Endothelial cell of umbilical vein (primary cell): ENCODE measurements at regions not wholly inside any gene's neighbourhood (a gene's known extent, or its start where the extent isn't known, plus 50 kb on each side); places are given as distances from the start of the nearest gene placed in this dataset.

ENCODE experiments used
- BruUV-seq: library from RNA; stranded (reverse); fragments of 400-500 nt; replicated peaks from 2 replicates; lab custom pipeline; 2021; lab: Mats Ljungman, UMichigan
- CTCF ChIA-PET: fragments of 300-600, 350-600 bp; sonication (Branson Sonifier 250); formaldehyde crosslinking; loops from one replicate; lab custom pipeline; 2021; ENCODE audit warnings: antibody characterized with exemption, inconsistent platforms; lab: Charles Lee
- POLR2A ChIA-PET: fragments of 300-600, 350-600 bp; sonication (Branson Sonifier 250); formaldehyde crosslinking; loops from one replicate; lab custom pipeline; 2021; ENCODE audit warnings: antibody characterized with exemption, inconsistent platforms; lab: Charles Lee
- DNase-seq: peaks from one replicate; pipeline ENCODE4 v3.0.0-alpha.2; 2011; ENCODE audit warnings: low read depth, low spot score
- FAIRE-seq: peaks from 2 replicates; lab custom pipeline; 2011; peaks lifted over from hg19 to GRCh38; lab: Jason Lieb, UNC
- H2AFZ ChIP-seq: 2 replicates; pipeline ENCODE4 v1.6.0; 2012; ENCODE audit warnings: low read depth, low read length, control low read depth, inconsistent platforms
- H3K27ac ChIP-seq: 2 replicates; pipeline ENCODE4 v1.5.1; 2011; ENCODE audit warnings: low read depth, mild to moderate bottlenecking, control low read depth, low read length, moderate library complexity; ENCODE audit not compliant: insufficient read depth
- H3K27me3 ChIP-seq, 2 experiments: 2 replicates each; pipeline versions ENCODE4 v1.6.0 to v1.6.1; 2011; ENCODE audit warnings: low read length in 2 of 2, mixed read lengths in 1 of 2; ENCODE audit not compliant: control insufficient read depth in 2 of 2, insufficient read depth in 2 of 2
- H3K36me3 ChIP-seq, 2 experiments: 2 replicates in 1 of 2; 3 replicates in 1 of 2; pipeline ENCODE4 v1.5.1; 2011; ENCODE audit warnings: low read length in 2 of 2, mild to moderate bottlenecking in 1 of 2, moderate library complexity in 1 of 2; ENCODE audit not compliant: control insufficient read depth in 2 of 2, insufficient read depth in 2 of 2; ENCODE audit errors: extremely low read depth in 1 of 2
- H3K4me1 ChIP-seq: 3 replicates; pipeline ENCODE4 v1.5.1; 2011; ENCODE audit warnings: mild to moderate bottlenecking, low read length; ENCODE audit not compliant: control insufficient read depth, insufficient read depth; ENCODE audit errors: extremely low read depth
- H3K4me2 ChIP-seq: 2 replicates; pipeline ENCODE4 v1.6.1; 2011; ENCODE audit warnings: low read length, control low read depth, mixed read lengths; ENCODE audit not compliant: insufficient read depth
- H3K4me3 ChIP-seq, 3 experiments: fragments of 200-600 bp in 1 of 3; sonication (generic), shearing (Covaris generic) in 1 of 3; replicated peaks in 1 of 3; 2 replicates each; pipeline ENCODE4 v1.5.1; 2011 to 2016; ENCODE audit warnings: control low read depth in 3 of 3, low read length in 3 of 3, mild to moderate bottlenecking in 2 of 3, inconsistent platforms in 1 of 3, low read depth in 1 of 3, moderate library complexity in 1 of 3; ENCODE audit not compliant: insufficient read depth in 1 of 3
- H3K79me2 ChIP-seq: 2 replicates; pipeline ENCODE4 v1.6.0; 2012; ENCODE audit warnings: low read length, inconsistent platforms; ENCODE audit not compliant: control insufficient read depth, insufficient read depth
- H3K9ac ChIP-seq: replicated peaks from 2 replicates; pipeline ENCODE3; 2011; ENCODE audit warnings: low read length, control low read depth; ENCODE audit not compliant: insufficient read depth; ENCODE audit errors: extremely low read depth
- H3K9me1 ChIP-seq: replicated peaks from 3 replicates; pipeline ENCODE4 v1.6.0; 2011; ENCODE audit warnings: mild to moderate bottlenecking, low read length; ENCODE audit not compliant: control insufficient read depth, insufficient read depth; ENCODE audit errors: extremely low read depth
- H3K9me3 ChIP-seq: replicated peaks from 2 replicates; pipeline ENCODE4 v1.5.1; 2012; ENCODE audit warnings: low read length, inconsistent platforms; ENCODE audit not compliant: control insufficient read depth, insufficient read depth
- H4K20me1 ChIP-seq: replicated peaks from 2 replicates; pipeline ENCODE3; 2011; ENCODE audit warnings: mild to moderate bottlenecking, low read length; ENCODE audit not compliant: control insufficient read depth, insufficient read depth; ENCODE audit errors: extremely low read depth
- EZH2 ChIP-seq: IDR thresholded peaks from 2 replicates; pipeline ENCODE4 v1.6.1; 2012; ENCODE audit warnings: borderline replicate concordance, low read depth, mild to moderate bottlenecking, moderate library complexity, low read length, inconsistent platforms; ENCODE audit not compliant: severe bottlenecking
- FOS ChIP-seq: IDR thresholded peaks from 2 replicates; pipeline ENCODE4 v1.6.1; 2011; ENCODE audit warnings: mild to moderate bottlenecking, low read length, moderate library complexity, borderline replicate concordance; ENCODE audit not compliant: insufficient read depth
- GATA2 ChIP-seq: IDR thresholded peaks from 2 replicates; pipeline ENCODE4 v1.7.0; 2011; ENCODE audit warnings: low read depth, mild to moderate bottlenecking, moderate library complexity, mixed read lengths, low read length; ENCODE audit not compliant: insufficient read length, insufficient read depth
- JUN ChIP-seq: IDR thresholded peaks from 2 replicates; pipeline ENCODE4 v1.6.1; 2011; ENCODE audit warnings: borderline replicate concordance, low read depth; ENCODE audit not compliant: insufficient read length, insufficient read depth
- MYC ChIP-seq: IDR thresholded peaks from one replicate; pipeline ENCODE4 v1.6.1; 2011; ENCODE audit warnings: mild to moderate bottlenecking, low read depth, low read length
- POLR2A ChIP-seq: IDR thresholded peaks from 2 replicates; pipeline ENCODE4 v1.6.1; 2012; ENCODE audit warnings: low read depth, mild to moderate bottlenecking, control low read depth, low read length
- POLR2AphosphoS5 ChIP-seq: IDR thresholded peaks from 2 replicates; pipeline ENCODE4 v1.6.1; 2012; ENCODE audit warnings: low read depth, mild to moderate bottlenecking, control low read depth, low read length, moderate library complexity; ENCODE audit not compliant: insufficient read depth
- dilution Hi-C: fragments of 300-500 bp; cut with MboI; formaldehyde crosslinking; loops from one replicate; pipeline ENCODE4 v1.15.0; 2019; ENCODE audit warnings: low sequenced_read_pairs; ENCODE audit not compliant: extremely low pct_ligation_motif_present
- intact Hi-C: fragments of 100-400 bp; cut with micrococcal nuclease; formaldehyde crosslinking; loops from one replicate; pipeline ENCODE4 v1.10.0; 2022
- TF ChIP-seq, protein P1 (sequence below), 2 donors: IDR thresholded peaks; 1 replicate in 1 of 2; 2 replicates in 1 of 2; pipeline ENCODE4 v1.5.1; 2011; ENCODE audit warnings: low read length in 2 of 2, mild to moderate bottlenecking in 2 of 2, moderate library complexity in 2 of 2, control low read depth in 1 of 2, inconsistent platforms in 1 of 2, low read depth in 1 of 2; ENCODE audit not compliant: insufficient read depth in 1 of 2; ENCODE audit errors: extremely low read depth in 1 of 2
- TF ChIP-seq, protein P2 (sequence below): IDR thresholded peaks from 2 replicates; pipeline ENCODE4 v1.6.1; 2011; ENCODE audit not compliant: insufficient read depth, insufficient read length

DNA sequence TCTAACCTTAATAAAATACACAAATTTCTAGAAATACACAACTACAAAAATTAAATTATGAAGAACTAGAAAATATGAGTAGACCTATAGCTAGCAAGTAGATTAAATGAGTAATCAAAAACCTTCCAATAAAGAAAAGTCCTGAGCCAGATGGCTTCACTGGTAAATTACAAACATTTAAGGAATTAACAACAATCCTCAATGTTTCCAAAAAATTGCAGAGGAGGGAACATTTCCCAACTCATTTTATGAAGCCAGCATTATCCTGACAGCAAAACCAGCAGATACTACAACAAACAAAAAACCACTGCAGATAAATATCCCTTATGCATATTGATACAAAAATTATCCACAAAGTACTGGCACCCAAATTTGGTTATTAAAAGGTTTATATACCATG is 230.9 kb downstream of the COG6 start:
- no peak for DNase-seq
- CTCF ChIA-PET: no interaction called here
- FAIRE-seq: no peak
- Histone ChIP-seq H3K27ac (no peak overlapping the region), H3K9me1 (no peaks in the 10 kb centered on the region), H3K9me3 (peaks cover 10% of the 10 kb centered on the region), H4K20me1 (no peaks in the 10 kb centered on the region), H3K79me2 (no peaks in the 10 kb centered on the region), H3K4me1 (peaks cover 20% of the 10 kb centered on the region), H3K4me2 (no peak overlapping the region), H2AFZ (no peak overlapping the region), H3K9ac (no peak overlapping the region), H3K27me3 (no peaks in the 10 kb centered on the region), H3K36me3 (no peaks in the 10 kb centered on the region), H3K4me3 (no peak overlapping the region)
- TF ChIP-seq, protein P1, sequence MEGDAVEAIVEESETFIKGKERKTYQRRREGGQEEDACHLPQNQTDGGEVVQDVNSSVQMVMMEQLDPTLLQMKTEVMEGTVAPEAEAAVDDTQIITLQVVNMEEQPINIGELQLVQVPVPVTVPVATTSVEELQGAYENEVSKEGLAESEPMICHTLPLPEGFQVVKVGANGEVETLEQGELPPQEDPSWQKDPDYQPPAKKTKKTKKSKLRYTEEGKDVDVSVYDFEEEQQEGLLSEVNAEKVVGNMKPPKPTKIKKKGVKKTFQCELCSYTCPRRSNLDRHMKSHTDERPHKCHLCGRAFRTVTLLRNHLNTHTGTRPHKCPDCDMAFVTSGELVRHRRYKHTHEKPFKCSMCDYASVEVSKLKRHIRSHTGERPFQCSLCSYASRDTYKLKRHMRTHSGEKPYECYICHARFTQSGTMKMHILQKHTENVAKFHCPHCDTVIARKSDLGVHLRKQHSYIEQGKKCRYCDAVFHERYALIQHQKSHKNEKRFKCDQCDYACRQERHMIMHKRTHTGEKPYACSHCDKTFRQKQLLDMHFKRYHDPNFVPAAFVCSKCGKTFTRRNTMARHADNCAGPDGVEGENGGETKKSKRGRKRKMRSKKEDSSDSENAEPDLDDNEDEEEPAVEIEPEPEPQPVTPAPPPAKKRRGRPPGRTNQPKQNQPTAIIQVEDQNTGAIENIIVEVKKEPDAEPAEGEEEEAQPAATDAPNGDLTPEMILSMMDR (IDR thresholded peaks at IDR 0.05; ENCODE audit: extremely low read depth in 1 of 2, insufficient read depth in 1 of 2, low read depth in 1 of 2, low read length in 2 of 2): no peak
- TF ChIP-seq, protein P2, sequence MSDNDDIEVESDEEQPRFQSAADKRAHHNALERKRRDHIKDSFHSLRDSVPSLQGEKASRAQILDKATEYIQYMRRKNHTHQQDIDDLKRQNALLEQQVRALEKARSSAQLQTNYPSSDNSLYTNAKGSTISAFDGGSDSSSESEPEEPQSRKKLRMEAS: no peak
- TF ChIP-seq POLR2A: no peak
- no peak for TF ChIP-seq GATA2
- no peak for TF ChIP-seq MYC
- dilution Hi-C loops (no loop called here), intact Hi-C loops (no loop called here)
- POLR2A ChIA-PET: no interaction called here
- BruUV-seq: no TSS peak

DNA sequence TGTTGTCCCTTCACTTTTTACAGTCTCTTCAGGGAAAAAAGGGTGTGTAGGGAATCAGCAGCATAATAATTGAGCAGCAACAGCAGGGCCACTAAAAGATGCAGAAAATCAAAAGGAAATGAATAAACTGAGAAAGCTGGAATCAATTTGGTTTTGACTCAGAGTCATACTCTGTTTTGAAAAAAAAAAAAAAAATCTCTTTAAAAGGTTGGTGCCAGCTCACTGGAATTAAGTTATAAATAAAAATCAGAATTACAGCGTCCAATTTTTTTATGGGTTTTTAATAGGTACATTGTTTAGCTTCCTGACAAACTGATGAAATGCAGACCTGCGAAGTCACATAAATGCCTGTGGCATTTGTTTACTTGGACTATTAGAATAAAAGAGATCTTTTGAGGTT is 231.9 kb downstream of the COG6 start:
- CTCF ChIA-PET: no interaction called here

More for the DNA sequence above, 231.9 kb downstream of the COG6 start:
- H3K27ac ChIP-seq: no peak overlapping the region
- intact Hi-C loops (no loop called here), dilution Hi-C loops (no loop called here)
- H3K9me3 ChIP-seq: peaks cover 10% of the 10 kb centered on the region
- H3K4me3 ChIP-seq: no peak overlapping the region
- TF ChIP-seq POLR2A: no peak
- no peak for TF ChIP-seq GATA2
- no peak for TF ChIP-seq POLR2AphosphoS5
- TF ChIP-seq JUN: no peak
- TF ChIP-seq, protein P1 (IDR thresholded peaks at IDR 0.05; ENCODE audit: extremely low read depth in 1 of 2, insufficient read depth in 1 of 2, low read depth in 1 of 2, low read length in 2 of 2): no peak
- TF ChIP-seq FOS: no peak
- TF ChIP-seq, protein P2: no peak
- TF ChIP-seq EZH2: no peak
- TF ChIP-seq MYC: no peak
- POLR2A ChIA-PET: no interaction called here
- no peaks in the 10 kb centered on the region for H3K27me3 ChIP-seq
- H3K79me2 ChIP-seq: no peaks in the 10 kb centered on the region
- DNase-seq (no peak), FAIRE-seq (no peak)
- no peaks in the 10 kb centered on the region for H4K20me1 ChIP-seq
- H3K4me1 ChIP-seq: peaks cover 18% of the 10 kb centered on the region
- H3K9me1 ChIP-seq: no peaks in the 10 kb centered on the region
- H3K4me2 ChIP-seq: no peak overlapping the region
- H2AFZ ChIP-seq: no peak overlapping the region
- BruUV-seq: no TSS peak
- H3K9ac ChIP-seq: no peak overlapping the region
- no peaks in the 10 kb centered on the region for H3K36me3 ChIP-seq
